Cardiac fibroblast (primary cell): ENCODE measurements at regions not wholly inside any gene's neighbourhood (a gene's known extent, or its start where the extent isn't known, plus 50 kb on each side); places are given as distances from the start of the nearest gene placed in this dataset.
"Not testable (repeated sequence)": the region's sequence is repeated elsewhere in the genome, so short reads cannot be mapped to it uniquely, and the experiment has no call there.

Source experiments
- DNase-seq, 2 donors: peaks; one replicate each; pipeline versions ENCODE4 v3.0.0 to v3.0.0-alpha.2; 2010; ENCODE audit warnings: low read depth in 2 of 2
- H3K4me3 ChIP-seq, 2 donors: replicated peaks in 1 of 2; 1 replicate in 1 of 2; 2 replicates in 1 of 2; pipeline ENCODE4 v1.5.1; 2011; ENCODE audit warnings: low read depth in 2 of 2, low read length in 2 of 2, mild to moderate bottlenecking in 2 of 2, moderate library complexity in 1 of 2
- TF ChIP-seq, protein P1 (sequence below): IDR thresholded peaks from one replicate; pipeline ENCODE4 v1.5.1; 2011; ENCODE audit warnings: low read depth, mild to moderate bottlenecking, low read length, inconsistent platforms

DNA sequence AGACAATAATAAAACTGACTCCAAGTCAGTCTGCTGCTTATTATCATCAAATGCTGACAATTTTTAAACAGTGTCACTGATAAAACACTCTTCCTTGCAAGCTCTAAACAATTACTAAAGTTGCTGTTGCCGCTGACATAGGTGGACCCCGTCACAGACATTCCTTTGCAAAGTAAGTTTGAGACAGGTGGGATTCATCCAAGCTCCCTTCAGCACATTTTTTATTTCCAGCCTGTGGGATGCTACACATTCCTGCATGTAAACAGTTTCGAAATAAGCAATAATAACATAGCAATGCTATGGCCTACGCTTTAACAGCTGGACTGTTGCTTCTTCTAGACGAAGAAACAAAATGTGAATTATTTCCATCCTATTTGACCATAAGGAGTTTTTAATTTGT lies 85.4 kb upstream of the HIF1A start:
- H3K4me3 ChIP-seq, result no peak overlapping the region
- DNase-seq, result peak; percentile 70 to 92
- TF ChIP-seq, protein P1, sequence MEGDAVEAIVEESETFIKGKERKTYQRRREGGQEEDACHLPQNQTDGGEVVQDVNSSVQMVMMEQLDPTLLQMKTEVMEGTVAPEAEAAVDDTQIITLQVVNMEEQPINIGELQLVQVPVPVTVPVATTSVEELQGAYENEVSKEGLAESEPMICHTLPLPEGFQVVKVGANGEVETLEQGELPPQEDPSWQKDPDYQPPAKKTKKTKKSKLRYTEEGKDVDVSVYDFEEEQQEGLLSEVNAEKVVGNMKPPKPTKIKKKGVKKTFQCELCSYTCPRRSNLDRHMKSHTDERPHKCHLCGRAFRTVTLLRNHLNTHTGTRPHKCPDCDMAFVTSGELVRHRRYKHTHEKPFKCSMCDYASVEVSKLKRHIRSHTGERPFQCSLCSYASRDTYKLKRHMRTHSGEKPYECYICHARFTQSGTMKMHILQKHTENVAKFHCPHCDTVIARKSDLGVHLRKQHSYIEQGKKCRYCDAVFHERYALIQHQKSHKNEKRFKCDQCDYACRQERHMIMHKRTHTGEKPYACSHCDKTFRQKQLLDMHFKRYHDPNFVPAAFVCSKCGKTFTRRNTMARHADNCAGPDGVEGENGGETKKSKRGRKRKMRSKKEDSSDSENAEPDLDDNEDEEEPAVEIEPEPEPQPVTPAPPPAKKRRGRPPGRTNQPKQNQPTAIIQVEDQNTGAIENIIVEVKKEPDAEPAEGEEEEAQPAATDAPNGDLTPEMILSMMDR, result no peak

- H3K4me3 ChIP-seq, result no peak overlapping the region
- TF ChIP-seq, protein P1, result no peak
- peak in 1 of 2 donors; percentile 55 for DNase-seq
Measured at GRCh38 chr14:61610900-61611299, 84.4 kb upstream of the HIF1A start.

- TF ChIP-seq, protein P1, result no peak
- DNase-seq, result peak in 1 of 2 donors; percentile 70
Measured at GRCh38 chr14:61611880-61612630, 83.3 kb upstream of the HIF1A start.

DNA sequence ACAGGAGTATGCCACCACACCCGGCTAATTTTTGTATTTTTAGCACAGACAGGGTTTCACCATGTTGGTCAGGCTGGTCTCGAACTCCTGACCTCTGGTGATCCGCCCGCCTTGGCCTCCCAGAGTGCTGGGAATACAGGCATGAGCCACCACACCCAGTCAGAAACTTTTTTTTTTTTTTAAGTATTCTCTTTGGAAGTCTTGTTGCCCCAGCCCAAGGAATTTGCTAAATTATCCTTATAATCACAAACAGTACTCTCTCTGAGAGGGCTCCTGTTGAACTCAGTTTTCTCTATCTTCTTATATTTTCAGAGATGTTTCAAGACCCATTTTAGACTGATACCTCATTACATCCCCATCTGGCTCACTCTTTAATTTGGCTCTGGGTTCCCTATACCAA lies 82.3 kb upstream of the HIF1A start:
- H3K4me3 ChIP-seq, DNase-seq: not testable (repeated sequence)

More at GRCh38 chr14:61611880-61612630, 83.3 kb upstream of the HIF1A start:
- no peak overlapping the region for H3K4me3 ChIP-seq

GRCh38 chr14:61614693-61615092 lies 80.6 kb upstream of the HIF1A start:
- no peak overlapping the region for H3K4me3 ChIP-seq
- no peak for DNase-seq
- TF ChIP-seq, protein P1, result no peak

DNA sequence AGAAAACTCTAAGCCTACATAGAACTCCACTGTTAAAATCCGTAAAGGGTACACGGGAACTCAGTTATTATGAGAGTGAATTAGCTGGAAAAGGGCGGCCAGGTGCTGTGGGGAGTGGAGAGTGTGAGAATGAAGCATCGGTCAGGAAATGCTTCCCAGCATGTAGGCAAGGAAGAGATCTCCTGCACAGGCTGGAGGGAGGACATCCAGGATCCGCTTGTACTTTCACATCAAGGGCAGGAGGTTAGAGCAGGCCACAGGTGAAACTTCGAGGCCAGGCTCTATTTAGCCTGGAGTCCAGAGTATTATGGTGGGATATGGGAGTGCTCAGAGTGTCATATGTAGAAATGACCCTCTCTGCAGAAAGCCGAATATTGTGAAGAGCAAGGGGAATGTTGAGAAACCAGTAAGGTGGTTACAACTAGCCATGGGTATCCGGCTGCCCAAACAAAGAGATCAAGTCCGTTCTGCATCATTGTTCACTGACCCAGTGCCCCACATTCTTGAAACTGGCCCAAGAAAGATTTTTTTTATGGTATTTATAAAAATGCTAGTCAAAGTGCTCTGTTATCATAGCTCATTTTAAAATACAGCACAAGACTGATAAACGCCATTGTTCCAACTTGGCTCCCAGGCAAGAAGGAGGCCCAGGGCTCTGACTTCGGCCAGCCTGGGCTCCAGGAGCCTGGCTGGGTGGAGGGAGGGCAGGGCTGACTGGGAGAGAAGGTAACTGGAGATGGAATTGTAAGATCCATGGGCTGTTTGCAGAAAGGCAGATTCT lies 79.4 kb upstream of the HIF1A start:
- TF ChIP-seq, protein P1, result no peak
- no peak overlapping the region for H3K4me3 ChIP-seq

GRCh38 chr14:61616524-61617185 lies 78.7 kb upstream of the HIF1A start:
- H3K4me3 ChIP-seq, result no peak overlapping the region
- DNase-seq, result peak; percentile 80 to 88
- TF ChIP-seq, protein P1, result no peak

More for the DNA sequence above, 79.4 kb upstream of the HIF1A start:
- peak; percentile 60 to 96 for DNase-seq
